Muscle of arm (tissue), 1 donor: ENCODE measurements at regions not wholly inside any gene's neighbourhood (a gene's known extent, or its start where the extent isn't known, plus 50 kb on each side); places are given as distances from the start of the nearest gene placed in this dataset.
"Not testable (repeated sequence)": the region's sequence is repeated elsewhere in the genome, so short reads cannot be mapped to it uniquely, and the experiment has no call there.

Experiments
- DNase-seq: peaks from one replicate; pipeline ENCODE4 v3.0.0-alpha.2; 2013

DNA sequence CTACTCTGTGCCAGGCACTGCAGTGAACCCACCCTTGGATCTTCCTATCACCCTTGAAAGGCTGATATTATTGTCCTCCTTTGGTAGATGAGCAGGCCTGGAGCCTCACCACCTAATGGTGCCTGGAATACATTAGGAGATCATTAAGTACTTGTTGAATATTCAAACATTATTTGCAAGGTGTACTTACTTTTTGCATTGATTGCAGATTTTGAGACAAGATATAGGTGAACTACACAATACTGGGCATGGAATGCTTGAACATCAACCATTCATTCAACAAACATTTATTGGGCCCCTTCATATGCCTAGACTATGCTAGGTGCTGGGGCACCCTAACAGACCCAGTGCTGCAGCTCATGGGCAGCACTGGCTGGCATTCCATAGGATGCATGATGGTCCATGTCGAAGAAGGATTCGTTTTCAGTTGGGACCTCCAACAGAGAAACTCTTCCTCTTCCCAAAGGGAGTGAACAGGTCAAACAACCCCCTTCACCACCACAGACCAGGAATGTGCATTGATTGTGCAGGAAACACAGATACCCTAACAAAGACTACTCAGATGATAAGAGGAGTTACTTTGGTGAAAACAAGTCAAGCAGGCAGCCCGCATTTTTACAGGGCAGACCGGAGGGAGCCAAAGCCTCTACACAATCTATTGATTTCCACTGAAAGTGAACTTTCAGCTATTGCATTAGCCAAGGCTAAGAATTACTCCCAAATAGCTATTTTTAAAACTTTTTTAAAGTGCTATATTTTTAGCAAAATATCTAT lies 149.6 kb upstream of the SH3BP4 start:
- no peak for DNase-seq

DNA sequence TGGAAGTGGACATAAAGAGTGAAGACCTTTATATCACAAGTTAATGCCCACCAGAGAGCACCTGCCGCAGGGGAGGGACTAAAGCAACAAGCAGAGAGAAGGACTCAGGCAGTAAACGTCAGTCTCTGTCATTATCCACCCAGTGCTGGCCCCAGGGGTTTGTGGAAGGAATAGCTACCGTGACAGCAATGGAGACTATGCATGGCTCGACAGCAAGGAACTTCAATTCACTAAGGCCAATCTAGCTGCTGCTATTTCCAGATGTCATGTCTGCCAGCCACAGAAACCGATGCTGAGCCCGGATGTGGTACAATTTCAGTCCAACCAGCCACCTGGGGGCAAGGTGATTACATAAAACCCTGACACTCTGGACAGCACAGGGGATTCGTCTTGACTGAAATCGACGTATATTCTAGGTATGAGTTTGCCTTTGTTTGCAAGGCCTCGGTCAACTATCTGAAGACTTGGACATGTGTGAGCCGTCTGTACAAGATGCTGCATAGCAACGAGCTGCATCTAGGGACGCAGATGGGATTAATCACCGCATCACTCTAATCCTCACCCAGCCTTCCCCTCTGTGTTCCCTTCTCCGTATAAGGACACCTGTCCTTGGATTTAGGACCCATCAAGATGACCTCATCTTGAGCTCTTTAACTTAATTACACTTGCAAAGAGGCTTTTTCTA lies 154.1 kb upstream of the SH3BP4 start:
- no peak for DNase-seq

DNA sequence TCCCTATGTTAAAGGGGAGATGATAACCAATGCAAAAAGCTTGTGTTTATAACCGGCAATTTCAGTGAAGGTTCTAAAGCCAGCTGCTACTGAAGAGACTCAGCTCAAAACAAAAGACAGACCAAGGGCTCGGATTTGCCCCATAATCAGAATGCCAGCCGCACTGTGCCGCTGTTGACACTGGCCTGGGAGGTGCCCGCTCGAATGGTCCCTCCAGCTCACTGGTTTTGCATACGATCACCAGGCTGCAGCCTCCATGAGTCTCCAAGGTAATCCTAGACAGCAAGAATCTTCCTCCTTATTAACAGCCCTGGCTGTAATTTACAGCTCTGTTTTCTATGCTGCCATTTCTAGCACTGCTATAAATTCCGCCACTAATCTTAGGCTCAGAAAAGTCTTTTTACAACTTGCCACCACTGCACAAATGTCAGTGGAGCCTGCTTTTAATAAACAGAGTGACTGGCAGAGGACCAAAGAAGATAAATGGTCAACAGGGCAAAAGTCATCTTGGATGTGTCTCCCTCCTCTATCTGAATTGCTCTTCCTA lies 155.7 kb upstream of the SH3BP4 start:
- DNase-seq = no peak

DNA sequence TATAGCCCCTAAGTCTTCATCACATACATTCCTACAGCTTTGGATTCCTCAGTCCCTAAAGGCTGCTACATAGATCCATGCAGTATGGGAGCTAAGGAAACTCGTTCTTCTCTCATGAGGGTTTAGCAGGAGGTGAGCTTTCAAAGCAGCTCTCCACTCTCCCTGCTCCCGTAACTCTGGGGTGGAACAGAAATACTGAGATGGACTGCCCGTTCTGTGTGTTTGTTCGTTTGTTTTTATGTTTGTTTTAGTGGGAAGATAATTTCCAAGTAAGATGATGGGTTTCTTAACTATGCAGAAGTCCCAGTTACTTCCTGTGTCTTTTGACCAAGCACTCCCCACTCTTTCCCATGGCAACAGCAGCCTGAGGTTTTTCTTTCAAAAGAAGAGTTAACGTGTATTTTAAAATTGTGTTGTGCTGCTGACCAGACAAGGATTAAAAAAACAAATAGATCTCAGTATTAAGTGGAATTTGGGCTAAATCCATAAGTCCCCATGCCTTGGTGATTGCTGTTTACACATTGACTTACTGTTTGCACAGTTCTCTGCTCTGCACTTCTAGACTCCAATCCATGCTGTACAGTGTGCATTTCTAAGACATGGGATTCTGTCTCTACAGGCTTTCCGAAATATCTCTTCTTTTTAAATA lies 156.4 kb upstream of the SH3BP4 start:
- DNase-seq = no peak

DNA sequence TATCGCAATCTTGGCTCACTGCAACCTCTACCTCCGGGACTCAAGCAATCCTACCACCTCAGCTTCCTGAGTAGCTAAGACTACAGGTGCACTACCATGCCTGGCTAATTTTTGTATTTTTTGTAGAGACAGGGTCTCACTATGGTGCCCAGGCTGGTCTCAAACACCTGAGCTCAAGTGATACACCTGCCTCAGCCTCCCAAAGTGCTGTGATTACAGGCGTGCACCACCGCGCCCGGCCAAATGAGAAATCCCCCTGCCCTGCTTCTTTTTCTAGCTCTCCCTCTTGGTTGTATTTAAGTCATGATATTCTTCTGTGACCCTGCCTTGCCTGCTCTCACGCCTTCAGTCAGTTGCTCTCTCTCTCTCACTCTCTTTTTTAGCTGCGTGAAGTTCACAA lies 157.0 kb upstream of the SH3BP4 start:
- no peak for DNase-seq

DNA sequence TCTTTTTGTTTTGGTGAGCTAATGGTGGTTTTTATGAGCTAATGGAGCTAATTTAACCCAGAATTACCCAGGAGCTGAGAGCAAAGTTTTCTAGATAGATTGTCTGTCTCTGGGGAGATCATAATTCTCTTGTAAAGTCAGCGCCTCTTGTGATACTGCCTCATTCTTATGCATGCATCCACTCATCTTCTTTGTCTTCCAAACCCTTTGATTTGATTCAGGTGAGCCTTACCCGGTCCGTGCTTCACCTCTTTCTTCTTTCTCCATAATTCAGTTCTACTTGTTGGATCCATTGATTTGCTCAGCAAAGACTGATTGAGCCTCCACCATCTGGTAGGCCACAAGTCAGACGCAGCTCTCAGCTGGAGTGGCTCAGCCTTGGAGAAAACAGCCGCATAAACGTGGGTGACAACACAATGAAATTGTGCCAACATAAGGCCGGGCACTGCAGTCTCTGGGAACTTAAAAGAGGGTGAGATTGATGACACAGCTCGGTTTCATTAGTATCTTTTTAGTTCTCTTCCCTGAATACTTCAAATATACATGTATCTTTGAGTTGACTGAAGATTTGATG lies 158.5 kb upstream of the SH3BP4 start:
- no peak for DNase-seq

DNA sequence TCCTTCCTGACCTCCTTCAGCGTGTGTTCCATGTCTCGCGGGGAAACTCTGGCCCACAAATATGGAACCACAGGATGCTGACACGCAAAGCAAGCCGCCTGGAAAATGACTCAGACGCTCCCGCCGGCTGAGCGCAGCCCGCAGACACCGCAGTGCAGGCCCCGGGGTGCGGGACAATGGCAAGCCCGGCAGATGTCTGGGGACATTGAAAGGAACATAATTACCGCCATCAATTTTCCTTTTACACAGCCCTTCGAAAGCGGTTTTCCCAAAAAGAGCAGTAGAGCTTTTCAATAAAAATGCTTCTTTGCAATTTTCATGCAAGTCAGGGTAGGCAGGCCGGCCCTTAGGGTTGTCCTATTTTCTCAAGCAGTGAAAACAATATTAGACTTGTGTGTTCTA lies 159.2 kb upstream of the SH3BP4 start:
- no peak for DNase-seq

DNA sequence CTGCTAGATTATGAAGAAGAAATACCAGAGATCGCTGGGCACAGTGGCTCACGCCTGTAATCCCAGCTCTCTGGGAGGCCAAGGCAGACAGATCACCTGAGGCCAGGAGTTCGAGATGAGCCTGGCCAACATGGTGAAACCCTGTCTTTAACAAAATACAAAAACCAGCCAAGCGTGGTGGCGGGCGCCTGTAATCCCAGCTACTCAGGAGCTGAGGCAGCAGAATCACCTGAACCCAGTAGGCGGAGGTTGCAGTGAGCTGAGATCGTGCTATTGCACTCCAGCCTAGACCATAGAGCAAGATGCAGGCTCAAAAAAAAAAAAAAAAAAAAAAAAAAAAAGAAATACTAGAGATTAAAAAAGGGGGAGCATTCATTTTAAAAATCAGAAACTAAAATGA lies 159.7 kb upstream of the SH3BP4 start:
- DNase-seq = not testable (repeated sequence)

DNA sequence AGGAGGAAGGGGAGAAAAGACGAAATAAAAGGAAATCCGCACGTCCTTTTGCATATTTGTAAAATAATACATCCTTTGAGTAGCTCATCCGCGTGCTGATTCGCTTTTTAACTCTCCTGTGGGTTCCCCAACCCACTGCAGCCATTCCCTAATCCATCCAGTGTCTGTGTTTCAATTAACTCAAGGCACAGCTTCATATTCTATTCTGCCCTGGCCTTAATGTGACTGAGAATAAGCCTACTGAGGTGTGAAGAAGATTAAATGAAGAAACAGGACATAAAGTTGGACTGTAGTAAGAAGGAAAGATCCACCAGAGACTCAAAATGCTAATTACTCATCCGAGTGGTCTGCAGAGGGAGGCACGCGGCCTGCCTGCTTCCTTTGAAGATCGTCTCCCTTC lies 161.4 kb upstream of the SH3BP4 start:
- no peak for DNase-seq

DNA sequence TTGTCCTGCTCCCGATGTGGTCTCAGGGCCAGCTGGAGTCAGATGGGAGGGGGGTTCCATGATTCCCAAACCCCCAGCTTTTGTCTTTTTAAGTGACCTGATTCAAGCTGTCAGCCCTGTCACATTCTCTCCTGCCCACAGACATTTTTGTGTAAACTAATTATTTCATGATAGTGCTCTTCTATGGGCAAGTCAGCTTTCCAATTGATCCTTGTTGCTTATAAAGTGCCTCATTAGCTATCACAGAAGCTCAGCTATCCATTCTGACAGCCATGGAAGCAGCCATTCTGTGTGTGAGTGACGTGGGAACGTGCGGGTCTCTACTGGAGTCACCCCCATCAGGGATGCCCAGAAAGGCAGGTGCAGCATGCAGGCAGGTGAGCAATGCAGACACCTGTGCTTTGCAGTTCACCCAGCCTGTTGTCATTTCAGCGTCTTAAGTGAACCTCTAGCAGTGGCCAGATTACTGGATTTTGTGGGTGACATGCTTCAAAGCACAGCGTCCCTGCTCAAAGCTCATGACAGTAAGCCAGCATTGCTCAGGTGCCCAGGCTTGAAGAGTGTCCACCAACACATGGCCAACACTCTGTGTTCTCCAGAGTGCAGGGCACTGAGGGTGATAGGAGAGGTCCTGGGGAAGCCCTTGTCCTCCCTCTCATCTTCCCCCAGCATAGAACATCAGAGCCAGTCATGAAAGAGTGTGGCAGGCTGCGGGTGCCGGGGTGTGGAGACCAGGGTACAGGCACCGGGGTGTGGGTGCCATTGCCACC lies 162.1 kb upstream of the SH3BP4 start:
- no peak for DNase-seq

DNA sequence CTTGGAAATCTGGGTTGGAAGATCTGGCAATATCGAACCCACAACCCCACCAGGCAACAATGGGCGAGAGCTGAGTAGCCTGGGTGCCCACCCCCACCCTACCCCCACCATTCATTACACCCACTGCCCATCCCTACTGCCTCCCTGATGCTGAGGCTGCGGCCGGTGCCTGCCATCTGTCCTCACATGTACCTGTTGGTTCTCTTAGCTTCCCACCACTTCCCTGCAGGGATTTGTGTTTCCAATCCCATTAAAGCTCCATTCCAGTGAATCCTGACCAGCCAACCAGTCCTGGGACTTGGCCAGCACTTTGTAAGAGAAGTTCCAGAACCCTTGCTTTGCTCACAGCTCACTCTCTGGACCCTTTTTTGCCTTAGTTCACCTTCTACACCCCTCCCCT lies 163.0 kb upstream of the SH3BP4 start:
- DNase-seq = no peak

DNA sequence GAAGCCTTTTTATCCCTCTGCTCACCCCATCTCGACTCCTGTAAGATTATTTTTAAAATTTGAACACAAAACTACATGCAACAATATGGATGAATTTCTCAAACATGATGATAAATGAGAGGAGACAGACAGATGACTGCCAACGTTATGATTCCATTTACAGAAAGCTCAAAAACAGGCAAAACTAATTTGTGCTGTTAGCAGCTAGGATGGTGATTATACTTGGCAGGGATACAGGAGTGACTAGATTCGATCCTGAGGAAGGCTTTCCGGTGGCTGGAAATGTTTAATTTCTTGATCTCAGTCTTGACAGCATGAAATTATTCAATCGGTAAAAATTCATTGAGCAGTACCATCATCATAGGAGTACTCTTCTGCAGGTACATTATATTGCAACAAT lies 163.4 kb upstream of the SH3BP4 start:
- no peak for DNase-seq

DNA sequence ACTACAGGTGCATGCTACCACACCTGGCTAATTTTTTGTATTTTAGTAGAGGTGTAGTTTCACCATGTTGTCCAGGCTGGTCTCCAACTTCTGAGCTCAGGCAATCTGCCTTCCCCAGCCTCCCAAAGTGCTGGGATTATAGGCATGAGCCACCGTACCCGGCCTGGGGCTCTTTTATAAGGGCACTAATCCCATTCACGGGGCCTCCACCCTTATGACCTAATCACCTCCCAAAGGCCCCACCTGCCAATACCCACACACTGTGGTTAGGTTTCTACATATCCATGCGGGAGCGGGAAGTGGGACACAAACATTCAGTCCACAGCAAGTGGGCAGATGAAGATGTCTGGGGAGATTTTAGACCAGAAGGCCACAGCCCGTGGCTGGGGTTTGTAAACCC lies 164.7 kb upstream of the SH3BP4 start:
- DNase-seq = no peak

DNA sequence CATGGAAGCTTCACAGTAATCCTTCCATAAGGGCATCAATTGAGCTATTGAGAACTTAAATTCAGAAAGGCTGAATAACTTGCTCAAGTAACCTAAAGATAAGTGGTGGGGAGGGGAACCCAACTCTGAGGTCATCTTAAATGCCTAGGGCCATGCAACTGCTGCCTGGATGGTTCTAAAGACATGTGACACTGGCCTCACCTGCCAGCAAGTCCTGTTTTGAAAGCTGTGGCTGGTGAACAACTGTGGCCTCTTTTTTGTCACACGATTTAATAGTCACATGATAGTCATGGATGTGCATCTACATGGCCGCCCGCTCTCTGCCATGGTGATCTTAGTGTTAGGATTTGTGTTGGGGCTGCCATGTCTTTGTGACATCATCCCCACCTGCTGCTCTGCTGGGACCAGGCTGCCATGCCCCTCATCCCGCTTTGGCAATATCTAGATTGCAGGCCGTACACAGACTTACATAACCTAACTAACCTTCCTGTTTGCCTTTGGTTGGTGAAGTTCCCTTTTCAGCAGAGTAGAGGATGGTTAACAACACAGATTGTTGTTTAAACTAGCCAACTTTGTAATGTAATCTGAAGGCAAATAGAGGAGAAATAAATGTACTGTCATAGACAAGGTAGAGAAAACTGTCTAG lies 177.9 kb upstream of the SH3BP4 start:
- DNase-seq = no peak

DNA sequence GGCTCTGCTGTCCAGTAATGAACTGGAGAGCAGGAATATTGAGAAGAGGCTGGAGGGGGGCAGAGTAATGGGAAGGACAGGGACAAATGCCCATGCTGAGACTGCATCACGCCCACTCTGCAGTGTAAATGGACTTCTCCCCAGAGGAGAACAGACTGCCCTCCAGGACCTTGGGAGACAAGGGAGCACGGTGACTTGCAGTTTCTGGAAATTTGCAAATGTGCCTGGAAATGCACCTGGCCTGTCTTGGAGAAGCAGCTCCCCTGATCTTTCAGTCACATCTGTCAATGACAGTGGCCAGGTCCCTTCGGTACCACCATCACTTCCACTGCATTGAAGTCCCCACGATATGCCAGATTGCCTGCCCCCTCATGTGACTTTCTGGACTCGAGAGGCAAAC lies 178.7 kb upstream of the SH3BP4 start:
- no peak for DNase-seq

DNA sequence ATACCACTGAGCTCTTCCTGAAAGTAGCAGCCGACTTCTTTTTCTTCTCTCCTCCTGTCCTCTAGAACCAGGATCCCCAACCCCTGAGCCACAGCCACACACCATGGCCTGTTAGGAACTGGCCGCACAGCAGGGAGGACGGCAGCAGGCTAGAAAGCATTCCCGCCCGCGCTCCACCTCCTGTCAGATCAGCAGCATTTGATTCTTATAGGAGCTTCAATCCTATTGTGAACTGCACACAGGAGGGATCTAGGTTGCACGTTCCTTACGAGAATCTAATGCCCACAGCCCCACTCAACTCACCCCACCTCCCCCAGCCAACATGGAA lies 179.1 kb upstream of the SH3BP4 start:
- no peak for DNase-seq

DNA sequence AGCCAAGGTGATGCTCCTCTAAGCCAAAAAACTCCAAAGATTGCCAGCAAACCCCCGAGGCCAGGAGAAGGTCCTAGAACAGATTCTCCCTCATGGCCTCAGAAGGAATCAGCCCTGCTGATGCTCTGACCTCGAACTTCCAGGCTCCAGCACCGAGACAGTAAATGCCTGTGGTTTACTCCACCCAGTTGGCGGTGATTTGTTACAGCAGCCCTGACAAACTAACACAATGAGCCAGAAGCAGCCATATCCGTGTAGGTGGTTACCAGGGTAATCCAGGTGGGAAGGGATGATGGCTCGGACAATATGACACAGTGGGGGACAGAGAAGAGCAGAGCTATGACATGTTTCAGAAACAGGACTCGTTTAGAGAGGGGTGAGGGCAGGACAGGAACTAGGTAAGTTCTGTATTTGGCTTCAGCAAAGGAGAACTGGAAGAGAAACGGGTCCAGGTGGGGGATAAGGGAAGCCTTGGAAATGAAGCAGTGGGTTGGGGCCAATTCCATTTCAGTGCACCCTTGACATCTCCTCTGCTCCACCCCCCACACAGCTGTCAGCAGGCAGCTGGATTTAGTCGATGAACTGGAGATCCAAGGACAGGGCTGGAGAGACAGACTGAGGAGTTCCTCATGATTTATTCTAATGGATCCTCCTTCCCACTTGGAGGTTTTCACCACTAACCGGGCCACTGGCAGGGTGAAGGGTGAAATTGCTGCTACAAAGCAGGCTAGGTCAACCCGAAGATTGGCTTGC lies 179.7 kb upstream of the SH3BP4 start:
- DNase-seq = peak; percentile 44

DNA sequence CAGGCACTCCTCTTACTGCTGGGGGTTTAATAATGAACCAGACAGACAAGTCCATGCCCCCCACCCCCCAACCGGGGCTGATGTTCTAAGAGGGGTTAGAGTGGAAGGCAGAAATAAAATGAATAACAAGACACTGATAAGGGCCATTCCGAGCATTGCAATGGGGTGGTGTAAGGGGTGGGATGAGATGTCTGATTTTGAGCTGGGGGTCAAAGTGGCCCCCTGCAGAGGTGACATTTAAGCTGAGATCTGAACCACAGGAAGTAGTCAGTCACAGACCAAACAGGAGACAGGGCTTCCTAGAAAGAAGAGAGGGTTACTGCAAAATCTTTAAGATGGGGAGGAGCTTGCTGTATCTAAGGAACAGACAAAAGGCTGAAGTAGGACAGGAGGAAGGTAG lies 180.6 kb upstream of the SH3BP4 start:
- DNase-seq = no peak

DNA sequence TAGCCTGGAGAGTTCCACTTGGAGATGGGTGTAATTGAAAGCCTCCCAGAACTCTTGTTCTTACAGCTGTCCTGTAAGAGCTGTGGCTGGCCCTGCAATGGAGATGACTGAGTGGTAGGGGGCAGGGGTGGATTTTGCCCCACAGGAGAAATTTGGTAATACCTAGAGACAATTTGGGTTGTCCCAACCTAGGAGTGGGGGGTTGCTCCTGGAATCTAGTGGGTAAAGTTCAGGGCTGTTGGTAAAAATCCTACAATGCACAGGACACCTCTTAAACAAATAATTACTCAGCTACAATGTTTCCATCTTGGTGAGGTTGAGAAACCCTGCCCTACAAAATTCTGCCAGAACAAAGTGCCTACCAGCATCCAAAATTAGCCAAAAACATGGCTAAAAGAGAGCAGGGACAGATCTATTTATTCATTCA lies 181.1 kb upstream of the SH3BP4 start:
- DNase-seq = no peak

DNA sequence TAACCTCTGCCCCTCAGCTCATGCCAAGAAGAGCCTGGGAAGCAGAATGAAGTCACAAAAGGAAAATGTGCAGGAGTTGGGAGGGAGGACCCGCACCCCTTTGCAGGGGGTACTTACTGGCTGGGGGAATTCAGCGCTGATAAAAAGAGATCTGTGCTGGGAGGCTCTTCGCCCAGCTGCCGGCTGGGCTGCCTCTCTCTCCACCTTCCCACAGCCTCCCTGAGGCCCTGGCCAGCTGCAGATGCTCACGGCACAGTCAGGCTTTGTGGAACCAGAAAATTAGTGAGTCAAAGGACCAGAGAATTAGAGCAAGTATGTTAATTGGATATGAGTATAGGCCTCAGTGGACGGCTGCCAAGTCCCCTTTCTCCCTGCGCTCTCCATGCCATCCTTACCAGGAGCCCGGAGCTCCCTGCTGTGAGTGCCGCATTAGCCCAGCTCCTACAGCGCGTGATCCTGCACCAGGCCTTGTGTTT lies 181.7 kb upstream of the SH3BP4 start:
- no peak for DNase-seq
